ENCODE measurements at regions not wholly inside any gene's neighbourhood (a gene's known extent, or its start where the extent isn't known, plus 50 kb on each side); places are given as distances from the start of the nearest gene placed in this dataset.

- TF ChIP-seq CTCF (conservative IDR thresholded peaks at IDR 0.05; ENCODE audit: low read length): peak; percentile 70
- no peak for TF ChIP-seq EZH2phosphoT487 (IDR thresholded peaks at IDR 0.05; ENCODE audit: borderline replicate concordance, low read depth, low read length)
Measured at GRCh38 chr5:102090770-102091169, 205.3 kb downstream of the SLCO4C1 start.

Measured in OCI-LY7 (cell line).